ENCODE measurements at regions not wholly inside any gene's neighbourhood (a gene's known extent, or its start where the extent isn't known, plus 50 kb on each side); places are given as distances from the start of the nearest gene placed in this dataset.

DNA sequence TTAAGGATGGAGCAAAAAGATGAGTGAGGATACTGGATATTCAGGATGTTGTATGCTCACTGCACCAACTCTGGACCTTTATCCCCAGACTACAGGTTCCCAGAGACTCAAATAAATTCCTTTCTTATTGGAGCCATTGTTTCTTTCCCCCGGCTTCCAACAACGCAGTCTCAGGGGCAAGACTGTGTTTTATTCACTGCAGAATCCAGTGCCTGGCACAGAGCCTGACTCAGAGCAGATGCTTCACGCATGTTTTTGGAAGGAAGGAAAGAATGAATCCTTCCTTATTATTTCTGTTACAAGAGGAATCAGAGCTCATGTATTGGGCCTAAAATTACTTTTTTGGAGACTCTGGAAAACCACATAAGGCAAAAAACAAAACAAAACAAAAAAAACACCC lies 96.0 kb upstream of the VGLL4 start:
- POLR2A ChIA-PET, result no interaction called here
- no peaks in the 10 kb centered on the region for H3K9me3 ChIP-seq (ENCODE audit: control insufficient read depth, insufficient read depth, low read depth, low read length)
- peaks cover 4% of the 10 kb centered on the region; the same call in 1 of the 2 replicates for H3K4me1 ChIP-seq (ENCODE audit: control insufficient read depth, insufficient read depth, low read length)
- no peak overlapping the region for H3K4me3 ChIP-seq (ENCODE audit: low read depth, low read length)
- no peak for TF ChIP-seq ZNF560 (tag by site-specific recombination; IDR thresholded peaks at IDR 0.05; ENCODE audit: borderline replicate concordance)
- no peak for TF ChIP-seq ZNF561 (tag by site-specific recombination; IDR thresholded peaks at IDR 0.05; ENCODE audit: borderline replicate concordance)
- TF ChIP-seq ZNF239 (tag by site-specific recombination; IDR thresholded peaks at IDR 0.05), result no peak
- no peak for TF ChIP-seq ZBTB1 (tag by site-specific recombination; IDR thresholded peaks at IDR 0.05)
- no peak for TF ChIP-seq EGR2 (tag by site-specific recombination; IDR thresholded peaks at IDR 0.05; ENCODE audit: low read depth)
- no peak for TF ChIP-seq OSR2 (tag by site-specific recombination; IDR thresholded peaks at IDR 0.05)
- TF ChIP-seq ZNF426 (tag by site-specific recombination; IDR thresholded peaks at IDR 0.05), result no peak
- no peak for TF ChIP-seq ZNF302 (tag by site-specific recombination; IDR thresholded peaks at IDR 0.05; ENCODE audit: low read depth)
- TF ChIP-seq ZNF214 (tag by site-specific recombination; IDR thresholded peaks at IDR 0.05; ENCODE audit: borderline replicate concordance), result no peak
- no peak for TF ChIP-seq ZNF600 (tag by site-specific recombination; IDR thresholded peaks at IDR 0.05)
- no peak for TF ChIP-seq ZNF138 (tag by site-specific recombination; IDR thresholded peaks at IDR 0.05; ENCODE audit: borderline replicate concordance)
- TF ChIP-seq ZNF621 (tag by site-specific recombination; IDR thresholded peaks at IDR 0.05), result no peak
- no peak for TF ChIP-seq ZNF10 (tag by site-specific recombination; IDR thresholded peaks at IDR 0.05)
- TF ChIP-seq, protein P1, sequence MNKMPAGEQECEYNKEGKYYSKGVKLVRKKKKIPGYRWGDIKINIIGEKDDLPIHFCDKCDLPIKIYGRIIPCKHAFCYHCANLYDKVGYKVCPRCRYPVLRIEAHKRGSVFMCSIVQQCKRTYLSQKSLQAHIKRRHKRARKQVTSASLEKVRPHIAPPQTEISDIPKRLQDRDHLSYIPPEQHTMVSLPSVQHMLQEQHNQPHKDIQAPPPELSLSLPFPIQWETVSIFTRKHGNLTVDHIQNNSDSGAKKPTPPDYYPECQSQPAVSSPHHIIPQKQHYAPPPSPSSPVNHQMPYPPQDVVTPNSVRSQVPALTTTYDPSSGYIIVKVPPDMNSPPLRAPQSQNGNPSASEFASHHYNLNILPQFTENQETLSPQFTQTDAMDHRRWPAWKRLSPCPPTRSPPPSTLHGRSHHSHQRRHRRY (tag by site-specific recombination; IDR thresholded peaks at IDR 0.05), result no peak
- TF ChIP-seq ZNF548 (tag by site-specific recombination; IDR thresholded peaks at IDR 0.05), result no peak
- no peak for TF ChIP-seq HOXA7 (CRISPR knock-in tag; IDR thresholded peaks at IDR 0.05; ENCODE audit: borderline replicate concordance)
- no peak overlapping the region for H3K27ac ChIP-seq (ENCODE audit: extremely low read depth, low read depth, low read length)
- CTCF ChIA-PET, result no interaction called here
- no peaks in the 10 kb centered on the region for H3K36me3 ChIP-seq (ENCODE audit: control insufficient read depth in 2 of 2, insufficient read depth in 1 of 2, low read length in 2 of 2)

GRCh38 chr3:11739123-11739522 lies 95.4 kb upstream of the VGLL4 start:
- Histone ChIP-seq H3K9me3 (ENCODE audit: control insufficient read depth, insufficient read depth, low read depth, low read length) (no peaks in the 10 kb centered on the region), H3K4me1 (ENCODE audit: control insufficient read depth, insufficient read depth, low read length) (peaks cover 4% of the 10 kb centered on the region; the same call in 1 of the 2 replicates), H3K36me3 (ENCODE audit: control insufficient read depth in 2 of 2, insufficient read depth in 1 of 2, low read length in 2 of 2) (no peaks in the 10 kb centered on the region), H3K27ac (ENCODE audit: extremely low read depth, low read depth, low read length) (no peak overlapping the region), H3K4me3 (ENCODE audit: low read depth, low read length) (no peak overlapping the region)
- POLR2A ChIA-PET, result no interaction called here
- peak; percentile 93 for TF ChIP-seq ZBTB17 (tag by site-specific recombination; IDR thresholded peaks at IDR 0.05)
- TF ChIP-seq ZNF23 (tag by site-specific recombination; IDR thresholded peaks at IDR 0.05; ENCODE audit: borderline replicate concordance), result peak; percentile 59; the same call in 1 of the 2 replicates
- TF ChIP-seq ZNF350 (tag by site-specific recombination; IDR thresholded peaks at IDR 0.05), result no peak
- TF ChIP-seq SP7 (tag by site-specific recombination; IDR thresholded peaks at IDR 0.05), result no peak
- TF ChIP-seq, protein P2, sequence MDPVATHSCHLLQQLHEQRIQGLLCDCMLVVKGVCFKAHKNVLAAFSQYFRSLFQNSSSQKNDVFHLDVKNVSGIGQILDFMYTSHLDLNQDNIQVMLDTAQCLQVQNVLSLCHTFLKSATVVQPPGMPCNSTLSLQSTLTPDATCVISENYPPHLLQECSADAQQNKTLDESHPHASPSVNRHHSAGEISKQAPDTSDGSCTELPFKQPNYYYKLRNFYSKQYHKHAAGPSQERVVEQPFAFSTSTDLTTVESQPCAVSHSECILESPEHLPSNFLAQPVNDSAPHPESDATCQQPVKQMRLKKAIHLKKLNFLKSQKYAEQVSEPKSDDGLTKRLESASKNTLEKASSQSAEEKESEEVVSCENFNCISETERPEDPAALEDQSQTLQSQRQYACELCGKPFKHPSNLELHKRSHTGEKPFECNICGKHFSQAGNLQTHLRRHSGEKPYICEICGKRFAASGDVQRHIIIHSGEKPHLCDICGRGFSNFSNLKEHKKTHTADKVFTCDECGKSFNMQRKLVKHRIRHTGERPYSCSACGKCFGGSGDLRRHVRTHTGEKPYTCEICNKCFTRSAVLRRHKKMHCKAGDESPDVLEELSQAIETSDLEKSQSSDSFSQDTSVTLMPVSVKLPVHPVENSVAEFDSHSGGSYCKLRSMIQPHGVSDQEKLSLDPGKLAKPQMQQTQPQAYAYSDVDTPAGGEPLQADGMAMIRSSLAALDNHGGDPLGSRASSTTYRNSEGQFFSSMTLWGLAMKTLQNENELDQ (tag by site-specific recombination; IDR thresholded peaks at IDR 0.05; ENCODE audit: low read depth), result no peak
- no peak for TF ChIP-seq ZNF548 (tag by site-specific recombination; IDR thresholded peaks at IDR 0.05)
- TF ChIP-seq AEBP2 (tag by site-specific recombination; IDR thresholded peaks at IDR 0.05; ENCODE audit: borderline replicate concordance), result no peak
- TF ChIP-seq ZNF560 (tag by site-specific recombination; IDR thresholded peaks at IDR 0.05; ENCODE audit: borderline replicate concordance), result no peak
- no peak for TF ChIP-seq ZNF792 (tag by site-specific recombination; IDR thresholded peaks at IDR 0.05)
- TF ChIP-seq ZBTB44 (tag by site-specific recombination; IDR thresholded peaks at IDR 0.05), result no peak
- no peak for TF ChIP-seq ZNF146 (tag by site-specific recombination; IDR thresholded peaks at IDR 0.05)
- TF ChIP-seq ZNF530 (tag by site-specific recombination; IDR thresholded peaks at IDR 0.05; ENCODE audit: low read depth), result no peak
- TF ChIP-seq, protein P3, sequence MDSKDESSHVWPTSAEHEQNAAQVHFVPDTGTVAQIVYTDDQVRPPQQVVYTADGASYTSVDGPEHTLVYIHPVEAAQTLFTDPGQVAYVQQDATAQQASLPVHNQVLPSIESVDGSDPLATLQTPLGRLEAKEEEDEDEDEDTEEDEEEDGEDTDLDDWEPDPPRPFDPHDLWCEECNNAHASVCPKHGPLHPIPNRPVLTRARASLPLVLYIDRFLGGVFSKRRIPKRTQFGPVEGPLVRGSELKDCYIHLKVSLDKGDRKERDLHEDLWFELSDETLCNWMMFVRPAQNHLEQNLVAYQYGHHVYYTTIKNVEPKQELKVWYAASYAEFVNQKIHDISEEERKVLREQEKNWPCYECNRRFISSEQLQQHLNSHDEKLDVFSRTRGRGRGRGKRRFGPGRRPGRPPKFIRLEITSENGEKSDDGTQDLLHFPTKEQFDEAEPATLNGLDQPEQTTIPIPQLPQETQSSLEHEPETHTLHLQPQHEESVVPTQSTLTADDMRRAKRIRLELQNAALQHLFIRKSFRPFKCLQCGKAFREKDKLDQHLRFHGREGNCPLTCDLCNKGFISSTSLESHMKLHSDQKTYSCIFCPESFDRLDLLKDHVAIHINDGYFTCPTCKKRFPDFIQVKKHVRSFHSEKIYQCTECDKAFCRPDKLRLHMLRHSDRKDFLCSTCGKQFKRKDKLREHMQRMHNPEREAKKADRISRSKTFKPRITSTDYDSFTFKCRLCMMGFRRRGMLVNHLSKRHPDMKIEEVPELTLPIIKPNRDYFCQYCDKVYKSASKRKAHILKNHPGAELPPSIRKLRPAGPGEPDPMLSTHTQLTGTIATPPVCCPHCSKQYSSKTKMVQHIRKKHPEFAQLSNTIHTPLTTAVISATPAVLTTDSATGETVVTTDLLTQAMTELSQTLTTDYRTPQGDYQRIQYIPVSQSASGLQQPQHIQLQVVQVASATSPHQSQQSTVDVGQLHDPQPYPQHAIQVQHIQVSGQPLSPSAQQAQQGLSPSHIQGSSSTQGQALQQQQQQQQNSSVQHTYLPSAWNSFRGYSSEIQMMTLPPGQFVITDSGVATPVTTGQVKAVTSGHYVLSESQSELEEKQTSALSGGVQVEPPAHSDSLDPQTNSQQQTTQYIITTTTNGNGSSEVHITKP (tag by site-specific recombination; IDR thresholded peaks at IDR 0.05), result no peak
- CTCF ChIA-PET, result no interaction called here
